ENCODE measurements at regions not wholly inside any gene's neighbourhood (a gene's known extent, or its start where the extent isn't known, plus 50 kb on each side); places are given as distances from the start of the nearest gene placed in this dataset.

DNA sequence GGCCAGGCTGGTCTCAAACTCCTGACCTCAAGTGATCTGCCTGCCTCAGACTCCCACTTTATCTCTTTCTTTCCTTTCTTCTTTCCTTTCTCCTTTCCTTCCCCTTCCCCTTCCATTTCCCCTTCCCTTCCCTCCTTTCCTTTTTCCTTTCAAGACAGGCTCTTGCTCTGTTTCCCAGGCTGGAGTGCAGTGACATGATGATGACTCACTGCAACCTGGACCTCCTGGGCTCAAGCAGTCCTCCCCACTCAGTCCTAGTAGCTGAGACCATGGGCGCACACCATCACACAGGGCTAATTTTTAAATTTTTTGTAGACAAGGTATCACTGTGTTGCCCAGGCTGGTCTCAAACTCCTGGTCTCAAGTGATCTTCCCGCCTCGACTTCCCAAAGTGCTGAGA is 377.6 kb upstream of the ZFP64 start:
- Histone ChIP-seq H3K4me3 (no peak overlapping the region), H3K27me3 (replicated peaks in 1 of 7) (no peaks in the 10 kb centered on the region), H3K4me1 (no peaks in the 10 kb centered on the region), H3K36me3 (no peaks in the 10 kb centered on the region), H3K9me3 (peaks cover 0 to 5% (median 0%) of the 10 kb centered on the region in 8 donors), H3K27ac (no peak overlapping the region)
- DNase-seq, result no peak
- TF ChIP-seq, protein P1, sequence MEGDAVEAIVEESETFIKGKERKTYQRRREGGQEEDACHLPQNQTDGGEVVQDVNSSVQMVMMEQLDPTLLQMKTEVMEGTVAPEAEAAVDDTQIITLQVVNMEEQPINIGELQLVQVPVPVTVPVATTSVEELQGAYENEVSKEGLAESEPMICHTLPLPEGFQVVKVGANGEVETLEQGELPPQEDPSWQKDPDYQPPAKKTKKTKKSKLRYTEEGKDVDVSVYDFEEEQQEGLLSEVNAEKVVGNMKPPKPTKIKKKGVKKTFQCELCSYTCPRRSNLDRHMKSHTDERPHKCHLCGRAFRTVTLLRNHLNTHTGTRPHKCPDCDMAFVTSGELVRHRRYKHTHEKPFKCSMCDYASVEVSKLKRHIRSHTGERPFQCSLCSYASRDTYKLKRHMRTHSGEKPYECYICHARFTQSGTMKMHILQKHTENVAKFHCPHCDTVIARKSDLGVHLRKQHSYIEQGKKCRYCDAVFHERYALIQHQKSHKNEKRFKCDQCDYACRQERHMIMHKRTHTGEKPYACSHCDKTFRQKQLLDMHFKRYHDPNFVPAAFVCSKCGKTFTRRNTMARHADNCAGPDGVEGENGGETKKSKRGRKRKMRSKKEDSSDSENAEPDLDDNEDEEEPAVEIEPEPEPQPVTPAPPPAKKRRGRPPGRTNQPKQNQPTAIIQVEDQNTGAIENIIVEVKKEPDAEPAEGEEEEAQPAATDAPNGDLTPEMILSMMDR (IDR thresholded peaks at IDR 0.05 in 8 of 11, conservative IDR thresholded peaks at IDR 0.05 in 3 of 11), result no peak
- TF ChIP-seq POLR2AphosphoS5 (IDR thresholded peaks at IDR 0.05) (no peak), POLR2A (IDR thresholded peaks at IDR 0.05) (no peak)
- intact Hi-C loops (cut with DNase I; ENCODE audit: low total_unique reads), result no loop called here
- 87 to 99% (median 90%) methylated on average over 3 of the region's 3 CpGs for WGBS, 5 donors

DNA sequence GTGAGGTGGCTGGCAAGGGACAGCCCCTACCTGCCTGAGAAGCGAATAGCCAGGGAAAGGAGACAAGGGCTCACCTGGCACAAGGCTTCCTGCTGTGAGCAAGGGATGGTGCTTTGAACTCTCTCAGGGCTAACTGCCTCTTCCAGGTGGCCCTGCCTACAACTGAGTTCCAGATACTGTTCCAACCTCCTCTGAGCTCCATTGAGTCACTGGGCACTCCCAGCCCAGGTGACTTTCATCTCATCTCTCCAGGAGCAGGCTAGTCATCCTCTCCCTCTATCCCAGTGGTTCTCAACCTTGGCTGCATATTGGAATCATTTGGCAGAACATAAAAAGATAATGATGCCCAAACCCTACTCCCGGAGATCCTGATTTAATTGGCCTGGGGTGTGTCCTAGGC is 374.0 kb upstream of the ZFP64 start:
- no peaks in the 10 kb centered on the region for H3K4me1 ChIP-seq
- TF ChIP-seq POLR2AphosphoS5 (IDR thresholded peaks at IDR 0.05), result no peak
- no peak for TF ChIP-seq POLR2A (IDR thresholded peaks at IDR 0.05)
- TF ChIP-seq, protein P1 (IDR thresholded peaks at IDR 0.05 in 8 of 11, conservative IDR thresholded peaks at IDR 0.05 in 3 of 11), result no peak
- 79 to 100% (median 89%) methylated on average over 2 of the region's 2 CpGs for WGBS, 5 donors
- H3K27me3 ChIP-seq (replicated peaks in 1 of 7), result no peaks in the 10 kb centered on the region
- peaks cover 0 to 5% (median 0%) of the 10 kb centered on the region in 8 donors for H3K9me3 ChIP-seq
- no peaks in the 10 kb centered on the region for H3K36me3 ChIP-seq
- intact Hi-C loops (cut with DNase I; ENCODE audit: low total_unique reads), result no loop called here
- H3K27ac ChIP-seq, result no peak overlapping the region
- H3K4me3 ChIP-seq, result no peak overlapping the region
- no peak for DNase-seq

DNA sequence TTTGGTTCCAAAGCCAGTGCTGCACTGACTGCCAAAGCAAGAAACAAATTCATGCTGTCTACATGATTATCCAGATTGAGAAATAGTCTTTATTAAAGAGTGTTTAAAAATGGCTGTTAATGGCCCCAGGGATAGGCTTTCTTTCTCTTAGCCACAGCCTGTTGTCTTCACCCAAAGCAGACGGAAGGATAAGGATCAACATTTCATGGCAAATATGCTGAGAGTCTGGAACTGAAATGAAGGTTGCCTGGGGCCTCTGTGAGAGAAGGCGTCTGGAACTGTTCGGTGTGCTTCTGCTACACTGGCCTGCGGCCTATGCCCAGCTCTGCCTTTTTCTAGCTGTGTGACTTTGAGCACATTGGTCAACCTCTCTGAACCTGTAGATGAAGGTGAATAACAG is 373.0 kb upstream of the ZFP64 start:
- intact Hi-C loops (cut with DNase I; ENCODE audit: low total_unique reads), result no loop called here
- DNase-seq, result no peak
- no peaks in the 10 kb centered on the region for H3K27me3 ChIP-seq (replicated peaks in 1 of 7)

DNA sequence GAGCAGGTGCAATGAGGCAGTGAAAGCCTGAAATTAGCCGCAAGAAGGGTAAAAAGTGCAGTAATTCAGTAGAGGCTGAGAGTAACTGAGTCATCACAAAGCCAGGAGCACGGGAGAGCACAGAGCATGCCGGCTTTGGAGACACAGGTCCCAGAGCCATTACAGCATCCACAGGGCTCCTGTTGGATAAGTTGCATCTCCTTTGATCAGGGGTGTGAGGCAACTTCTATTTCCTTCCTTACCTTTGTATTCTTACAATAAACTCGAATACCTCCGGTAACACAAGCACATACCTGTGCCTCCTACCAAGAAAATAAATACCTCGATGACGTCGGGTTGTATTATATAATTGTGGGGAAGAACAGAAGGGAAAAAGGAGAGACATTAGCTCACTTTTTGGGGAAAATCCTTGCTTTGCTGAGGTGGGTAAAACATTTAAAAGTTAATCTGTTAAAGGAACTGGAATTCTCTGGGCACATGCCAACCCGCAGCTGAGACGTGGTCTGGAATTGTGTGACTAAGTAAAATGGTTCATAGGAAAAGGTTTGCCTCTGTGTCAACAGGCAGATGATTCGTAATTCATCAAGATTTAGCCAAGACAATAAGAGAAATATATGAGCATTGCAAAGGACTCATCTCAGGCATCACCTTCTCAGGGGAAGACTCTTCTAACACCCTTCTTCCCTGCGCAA is 360.7 kb upstream of the ZFP64 start:
- WGBS, 5 donors, result 66 to 89% (median 73%) methylated on average over 12 of the region's 12 CpGs
- no peak overlapping the region for H3K27ac ChIP-seq
- TF ChIP-seq, protein P1 (IDR thresholded peaks at IDR 0.05 in 8 of 11, conservative IDR thresholded peaks at IDR 0.05 in 3 of 11), result no peak
- TF ChIP-seq POLR2A (IDR thresholded peaks at IDR 0.05), result no peak
- no peak for TF ChIP-seq POLR2AphosphoS5 (IDR thresholded peaks at IDR 0.05)

More for the DNA sequence above, 373.0 kb upstream of the ZFP64 start:
- 93 to 98% (median 96%) methylated on average over 4 of the region's 4 CpGs for WGBS, 5 donors
- H3K36me3 ChIP-seq, result no peaks in the 10 kb centered on the region
- no peak overlapping the region for H3K4me3 ChIP-seq
- TF ChIP-seq POLR2AphosphoS5 (IDR thresholded peaks at IDR 0.05) (no peak), POLR2A (IDR thresholded peaks at IDR 0.05) (no peak)
- TF ChIP-seq, protein P1 (IDR thresholded peaks at IDR 0.05 in 8 of 11, conservative IDR thresholded peaks at IDR 0.05 in 3 of 11), result no peak
- no peaks in the 10 kb centered on the region for H3K4me1 ChIP-seq
- H3K27ac ChIP-seq, result no peak overlapping the region
- peaks cover 0 to 16% (median 7%) of the 10 kb centered on the region in 8 donors for H3K9me3 ChIP-seq

More for the DNA sequence above, 360.7 kb upstream of the ZFP64 start:
- Histone ChIP-seq H3K36me3 (no peaks in the 10 kb centered on the region), H3K27me3 (replicated peaks in 1 of 7) (no peaks in the 10 kb centered on the region), H3K4me3 (no peak overlapping the region), H3K4me1 (no peaks in the 10 kb centered on the region), H3K9me3 (peaks cover 0 to 16% (median 4%) of the 10 kb centered on the region in 8 donors)
- no peak for DNase-seq
- intact Hi-C loops (cut with DNase I; ENCODE audit: low total_unique reads), result no loop called here

Measured in spleen (tissue), 11 donors.